ENCODE measurements at regions not wholly inside any gene's neighbourhood (a gene's known extent, or its start where the extent isn't known, plus 50 kb on each side); places are given as distances from the start of the nearest gene placed in this dataset.
A peak's percentile ranks its signal among the peaks of the same experiment; 100 is the strongest.

DNA sequence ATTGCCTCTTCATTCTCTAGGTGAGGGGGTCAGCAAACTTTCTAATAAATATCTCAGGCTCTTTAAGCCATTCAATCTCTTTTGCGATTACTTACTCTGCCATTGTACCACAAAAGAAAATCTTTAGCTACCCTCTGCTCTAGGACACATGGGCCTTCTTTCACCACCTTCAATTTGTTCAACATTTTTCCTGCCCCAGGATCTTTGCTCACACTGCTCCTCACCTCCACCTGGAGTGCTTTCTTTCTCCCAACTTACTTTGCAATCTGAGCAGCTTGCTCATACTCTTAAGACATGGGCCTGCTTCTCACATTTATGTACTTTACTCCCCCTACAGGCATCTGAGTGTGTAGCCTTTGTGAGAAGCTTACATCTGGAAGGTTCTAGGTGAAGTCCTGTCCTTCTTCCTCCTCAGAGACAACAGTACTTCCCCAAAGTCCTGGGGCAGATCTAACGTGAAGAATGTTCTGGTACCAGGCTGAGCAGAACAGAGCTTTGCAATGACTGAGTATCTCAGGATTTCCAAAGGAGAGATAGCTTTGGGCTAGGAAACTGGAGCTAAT, 55.0 kb upstream of the PRDM5 start:
- DNase-seq (ENCODE audit: low read depth, low spot score) = peak; percentile 14

DNA sequence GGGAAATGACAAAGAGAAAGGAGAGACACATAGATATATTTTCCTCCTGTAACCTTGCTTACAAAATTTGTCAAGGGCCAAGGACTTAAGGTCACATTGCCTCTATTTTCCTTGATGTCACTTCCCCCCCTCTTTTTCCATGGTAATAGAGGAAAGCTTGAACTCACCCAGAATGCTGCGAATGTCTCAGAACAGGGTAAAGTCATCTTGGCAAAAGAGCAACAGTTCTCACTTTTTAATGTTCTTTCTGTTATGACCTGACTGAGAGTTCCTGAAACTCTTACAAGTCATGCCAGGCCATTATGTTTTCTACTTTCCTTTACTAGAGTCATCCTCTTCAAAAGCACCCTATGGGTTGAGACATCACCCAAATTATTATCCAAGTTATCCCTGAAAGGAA, 50.7 kb upstream of the PRDM5 start:
- DNase-seq (ENCODE audit: low read depth, low spot score) = no peak

All from ELF-1 (cell line).